Testis (tissue), 2 donors: ENCODE measurements at regions not wholly inside any gene's neighbourhood (a gene's known extent, or its start where the extent isn't known, plus 50 kb on each side); places are given as distances from the start of the nearest gene placed in this dataset.

Experiments used
- DNase-seq: peaks from one replicate; pipeline ENCODE4 v3.0.0-alpha.2; 2019
- H3K27ac ChIP-seq, 2 donors: fragments of 200-600 bp; sonication (generic); one replicate each; pipeline ENCODE4 v1.5.1; 2019
- H3K27me3 ChIP-seq: fragments of 200-600 bp; sonication (generic); one replicate; pipeline ENCODE4 v1.5.1; 2019
- H3K36me3 ChIP-seq: fragments of 200-600 bp; sonication (generic); one replicate; pipeline ENCODE4 v1.5.1; 2017; ENCODE audit warnings: low read depth; ENCODE audit errors: missing control alignments
- H3K4me1 ChIP-seq: fragments of 200-600 bp; sonication (generic); one replicate; pipeline ENCODE4 v1.5.1; 2019
- H3K4me3 ChIP-seq, 2 donors: fragments of 200-600 bp; sonication (generic); one replicate each; pipeline ENCODE4 v1.5.1; 2017 to 2019
- H3K9me3 ChIP-seq: fragments of 200-600 bp; sonication (generic); one replicate; pipeline ENCODE4 v1.5.1; 2017
- POLR2A ChIP-seq: fragments of 450-650 bp; IDR thresholded peaks from one replicate; pipeline ENCODE4 v1.6.1; 2017; ENCODE audit warnings: antibody characterized with exemption, mild to moderate bottlenecking, moderate library complexity
- WGBS, 2 donors: methylation state at CpG; one replicate each; pipeline ENCODE4 v1.1.5; 2018; 5-methylcytosine and 5-hydroxymethylcytosine counted together
- intact Hi-C: fragments of 100-400 bp; cut with DNase I; formaldehyde crosslinking; loops from one replicate; pipeline ENCODE4 v1.15.1; 2023; ENCODE audit warnings: low total_unique reads
- microRNA counts, 2 donors: library from miRNA; unstranded; fragments of <30 nt; microRNA quantifications; one replicate each; lab custom pipeline; 2016
- microRNA-seq, 2 donors: library from miRNA; unstranded; fragments of <30 nt; microRNA quantifications; one replicate each; pipeline ENCODE4, GENCODE V29; 2016; ENCODE audit warnings: borderline number of aligned reads in 2 of 2, borderline replicate concordance in 1 of 2
- small RNA-seq, 2 donors: library from RNA; depleted of rRNA; stranded (forward); fragments of <200 nt; gene quantifications; one replicate each; pipeline ENCODE3, GENCODE V24; 2016
- TF ChIP-seq, protein P1 (sequence below), 3 experiments: fragments of 450-650 bp in 2 of 3; fragments of 200-600 bp in 1 of 3; sonication (generic) in 1 of 3; IDR thresholded peaks; one replicate each; pipeline ENCODE4 v1.5.1; 2016 to 2019; ENCODE audit warnings: antibody characterized with exemption in 3 of 3, mild to moderate bottlenecking in 2 of 3, moderate library complexity in 1 of 3

DNA sequence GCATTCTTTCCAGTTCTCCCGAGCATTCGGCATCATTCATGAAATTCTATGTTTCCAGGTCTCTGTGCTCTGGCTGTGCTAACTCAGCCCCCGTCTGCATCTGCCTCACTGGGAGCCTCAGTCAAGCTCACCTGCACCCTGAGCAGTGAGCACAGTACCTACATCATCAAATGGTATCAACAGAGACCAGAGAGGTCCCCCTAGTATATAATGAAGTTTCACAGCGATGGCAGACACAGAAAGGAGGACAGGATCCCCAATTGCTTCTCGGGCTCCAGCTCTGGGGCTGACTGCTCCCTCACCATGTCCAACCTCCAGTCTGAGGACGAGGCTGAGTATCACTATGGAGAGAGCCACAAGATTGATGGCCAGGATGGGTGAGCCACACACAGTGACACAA, 52.8 kb upstream of the IGLL5 start:
- H3K9me3 ChIP-seq: no peaks in the 10 kb centered on the region
- no peaks in the 10 kb centered on the region for H3K27me3 ChIP-seq
- H3K27ac ChIP-seq: no peak overlapping the region
- H3K4me1 ChIP-seq: no peaks in the 10 kb centered on the region
- no peak for TF ChIP-seq POLR2A
- TF ChIP-seq, protein P1, sequence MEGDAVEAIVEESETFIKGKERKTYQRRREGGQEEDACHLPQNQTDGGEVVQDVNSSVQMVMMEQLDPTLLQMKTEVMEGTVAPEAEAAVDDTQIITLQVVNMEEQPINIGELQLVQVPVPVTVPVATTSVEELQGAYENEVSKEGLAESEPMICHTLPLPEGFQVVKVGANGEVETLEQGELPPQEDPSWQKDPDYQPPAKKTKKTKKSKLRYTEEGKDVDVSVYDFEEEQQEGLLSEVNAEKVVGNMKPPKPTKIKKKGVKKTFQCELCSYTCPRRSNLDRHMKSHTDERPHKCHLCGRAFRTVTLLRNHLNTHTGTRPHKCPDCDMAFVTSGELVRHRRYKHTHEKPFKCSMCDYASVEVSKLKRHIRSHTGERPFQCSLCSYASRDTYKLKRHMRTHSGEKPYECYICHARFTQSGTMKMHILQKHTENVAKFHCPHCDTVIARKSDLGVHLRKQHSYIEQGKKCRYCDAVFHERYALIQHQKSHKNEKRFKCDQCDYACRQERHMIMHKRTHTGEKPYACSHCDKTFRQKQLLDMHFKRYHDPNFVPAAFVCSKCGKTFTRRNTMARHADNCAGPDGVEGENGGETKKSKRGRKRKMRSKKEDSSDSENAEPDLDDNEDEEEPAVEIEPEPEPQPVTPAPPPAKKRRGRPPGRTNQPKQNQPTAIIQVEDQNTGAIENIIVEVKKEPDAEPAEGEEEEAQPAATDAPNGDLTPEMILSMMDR (IDR thresholded peaks at IDR 0.05): no peak
- H3K4me3 ChIP-seq: no peak overlapping the region
- H3K36me3 ChIP-seq: no peaks in the 10 kb centered on the region
- 88 to 93% methylated on average over 5 to 6 of the region's 6 CpGs for WGBS, 2 donors
- no peak for DNase-seq
- intact Hi-C loops: no loop called here

DNA sequence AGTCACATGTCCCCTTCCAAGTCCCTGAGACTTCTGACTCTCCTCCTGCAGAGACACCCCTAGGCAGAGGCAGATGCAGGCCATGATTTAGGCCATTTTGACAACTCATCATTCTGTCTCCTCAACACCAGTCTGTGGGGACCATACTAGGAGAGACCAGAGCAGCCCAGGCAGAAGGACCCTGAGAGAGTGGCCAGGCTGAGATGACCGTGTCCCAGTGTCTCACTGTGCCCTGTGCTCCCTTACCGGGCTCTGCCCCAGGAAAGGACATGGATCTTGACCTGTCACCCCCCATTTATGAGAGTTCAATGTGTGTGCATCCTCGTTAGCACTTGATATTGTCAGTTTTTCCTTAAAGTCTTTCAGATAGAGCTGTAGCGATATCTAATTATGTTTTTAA, 52.4 kb upstream of the IGLL5 start:
- Histone ChIP-seq H3K27me3 (no peaks in the 10 kb centered on the region), H3K4me3 (no peak overlapping the region), H3K9me3 (no peaks in the 10 kb centered on the region), H3K4me1 (no peaks in the 10 kb centered on the region), H3K36me3 (no peaks in the 10 kb centered on the region), H3K27ac (no peak overlapping the region)
- WGBS, 2 donors: 66 to 84% methylated on average over 4 of the region's 4 CpGs
- intact Hi-C loops: no loop called here
- TF ChIP-seq, protein P1 (IDR thresholded peaks at IDR 0.05): no peak
- TF ChIP-seq POLR2A: no peak
- DNase-seq: no peak

DNA sequence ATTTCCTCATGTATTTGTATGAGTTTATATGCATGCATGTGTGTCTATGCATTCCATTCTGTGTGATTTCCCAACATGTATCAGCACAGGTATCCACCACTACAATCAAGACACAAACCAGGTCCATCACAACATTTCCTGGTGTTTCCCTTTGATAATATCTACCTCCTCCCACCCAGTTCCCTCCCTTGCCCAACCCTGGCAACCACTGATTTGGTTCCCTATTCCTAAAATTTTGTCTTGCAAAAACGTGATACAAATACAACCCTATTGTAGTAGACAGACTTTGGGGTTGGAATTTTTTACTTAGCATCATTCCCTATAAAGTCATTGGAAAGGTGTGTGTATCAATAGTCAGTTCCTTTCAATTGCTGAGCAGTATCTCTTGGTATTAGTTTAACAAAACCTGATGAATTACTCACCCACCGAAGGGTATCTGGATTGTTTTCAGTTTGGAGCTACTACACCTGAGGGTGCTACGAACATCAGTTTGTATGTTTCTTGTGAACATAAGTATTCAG, 51.8 kb upstream of the IGLL5 start:
- intact Hi-C loops: no loop called here
- no peak overlapping the region for H3K4me3 ChIP-seq
- DNase-seq: no peak
- 73 to 83% methylated on average over 3 of the region's 3 CpGs for WGBS, 2 donors
- no peaks in the 10 kb centered on the region for H3K9me3 ChIP-seq
- no peak for TF ChIP-seq POLR2A
- TF ChIP-seq, protein P1 (IDR thresholded peaks at IDR 0.05): no peak
- no peak overlapping the region for H3K27ac ChIP-seq
- H3K4me1 ChIP-seq: no peaks in the 10 kb centered on the region
- no peaks in the 10 kb centered on the region for H3K27me3 ChIP-seq
- no peaks in the 10 kb centered on the region for H3K36me3 ChIP-seq

DNA sequence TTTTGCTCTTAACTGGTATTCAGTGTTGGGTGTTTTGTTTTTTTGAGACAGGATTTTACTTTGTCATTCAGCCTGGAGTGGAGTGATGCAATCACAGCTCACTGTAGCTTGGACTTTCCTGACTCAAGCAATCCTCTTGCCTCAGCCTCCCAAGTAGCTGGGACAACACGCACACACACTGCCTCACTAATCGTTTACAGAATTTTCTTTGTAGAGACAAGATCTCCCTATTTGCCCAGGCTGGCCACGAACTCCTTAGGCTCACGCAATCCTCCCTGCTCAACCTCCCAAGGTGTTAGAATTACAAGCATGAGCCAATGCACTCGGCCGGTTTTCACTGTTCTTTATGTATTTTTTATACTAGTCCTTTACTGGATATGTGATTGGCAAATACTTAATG, 51.0 kb upstream of the IGLL5 start:
- DNase-seq: no peak
- Histone ChIP-seq H3K27ac (no peak overlapping the region), H3K36me3 (no peaks in the 10 kb centered on the region), H3K27me3 (no peaks in the 10 kb centered on the region), H3K4me3 (no peak overlapping the region), H3K9me3 (no peaks in the 10 kb centered on the region), H3K4me1 (no peaks in the 10 kb centered on the region)
- 81% methylated on average over 6 of the region's 6 CpGs for WGBS, 2 donors
- intact Hi-C loops: no loop called here
- TF ChIP-seq, protein P1 (IDR thresholded peaks at IDR 0.05): no peak
- no peak for TF ChIP-seq POLR2A

MicroRNAs encoded in the stretch of these regions (microRNA counts, 767-probe panel; counts per million panel counts)
- microRNA hsa-miR-650 (lab: Ali Mortazavi, UCI): 0 to 152 counts per million in 2 donors

Small RNAs in the stretch of these regions (microRNA-seq; reads per million reads assigned to microRNA genes)
- 0 reads per million in 2 donors for gene MIR650

Small RNAs in the stretch of these regions (small RNA-seq; reads per million reads assigned to genes)
- gene AC244157.1 (0 reads per million in 2 donors), gene AC245028.1 (0 reads per million in 2 donors), gene AC245028.2 (0 reads per million in 2 donors), gene AC245028.3 (0 reads per million in 2 donors), gene IGLV3-13 (0 reads per million in 2 donors), gene IGLV3-15 (0 reads per million in 2 donors), gene IGLV3-17 (0 reads per million in 2 donors), gene IGLVI-20 (0 reads per million in 2 donors), gene IGLVVI-22-1 (0 reads per million in 2 donors)
